HG02798 (cell line): ENCODE measurements at regions not wholly inside any gene's neighbourhood (a gene's known extent, or its start where the extent isn't known, plus 50 kb on each side); places are given as distances from the start of the nearest gene placed in this dataset.

Experiments used
- ATAC-seq: cut with Tn5 transposase; IDR thresholded peaks from one replicate; pipeline ENCODE4 v1.9.1; 2021; ENCODE audit warnings: mild to moderate bottlenecking; ENCODE audit not compliant: unreplicated experiment, poor library complexity

GRCh38 chr12:22740656-22741355 is 115.8 kb downstream of the ETNK1 start:
- no peak for ATAC-seq

DNA sequence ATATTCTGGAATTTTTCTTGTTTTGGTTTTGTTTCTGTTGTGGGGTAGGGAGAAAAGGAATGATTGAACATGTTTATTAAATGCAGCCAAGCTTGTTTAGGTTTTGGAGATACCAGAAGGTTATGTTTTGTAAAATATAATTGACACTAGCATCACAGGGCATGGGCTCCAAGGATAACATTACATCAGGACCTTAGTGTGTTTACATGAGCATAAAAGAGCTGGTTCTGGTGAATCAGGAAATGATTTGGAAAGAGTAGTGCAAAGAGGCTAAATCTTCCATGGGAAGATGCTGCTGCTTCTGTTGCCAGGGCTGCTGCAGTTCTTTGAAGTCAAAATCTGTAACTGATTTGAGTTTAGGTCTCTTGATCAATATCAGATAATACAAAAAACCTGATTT is 118.7 kb downstream of the ETNK1 start:
- ATAC-seq: no peak

DNA sequence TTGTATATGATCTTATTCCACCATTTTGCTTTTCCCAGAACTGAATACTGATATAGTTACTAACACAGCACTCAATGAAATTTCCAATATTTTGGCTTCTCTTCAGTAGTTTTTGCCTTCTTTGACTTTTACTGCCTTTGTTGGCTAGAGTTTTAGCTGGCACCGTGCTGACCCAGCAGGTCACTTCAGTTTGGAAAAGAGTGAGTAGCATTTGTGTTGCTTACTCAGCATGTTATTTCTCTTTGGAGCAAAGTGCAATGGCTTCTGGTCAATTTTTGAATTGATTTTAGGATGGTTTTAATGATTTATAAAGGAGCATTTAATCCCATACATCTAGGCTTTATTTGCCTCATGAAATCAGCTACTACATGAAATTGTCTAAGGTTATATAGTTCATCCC is 119.2 kb downstream of the ETNK1 start:
- ATAC-seq: no peak

GRCh38 chr12:22746720-22747119 is 121.7 kb downstream of the ETNK1 start:
- ATAC-seq: no peak

GRCh38 chr12:22755629-22756028 is 130.7 kb downstream of the ETNK1 start:
- ATAC-seq: no peak

- no peak for ATAC-seq
Observed at GRCh38 chr12:22759769-22760674, 135.1 kb downstream of the ETNK1 start.

DNA sequence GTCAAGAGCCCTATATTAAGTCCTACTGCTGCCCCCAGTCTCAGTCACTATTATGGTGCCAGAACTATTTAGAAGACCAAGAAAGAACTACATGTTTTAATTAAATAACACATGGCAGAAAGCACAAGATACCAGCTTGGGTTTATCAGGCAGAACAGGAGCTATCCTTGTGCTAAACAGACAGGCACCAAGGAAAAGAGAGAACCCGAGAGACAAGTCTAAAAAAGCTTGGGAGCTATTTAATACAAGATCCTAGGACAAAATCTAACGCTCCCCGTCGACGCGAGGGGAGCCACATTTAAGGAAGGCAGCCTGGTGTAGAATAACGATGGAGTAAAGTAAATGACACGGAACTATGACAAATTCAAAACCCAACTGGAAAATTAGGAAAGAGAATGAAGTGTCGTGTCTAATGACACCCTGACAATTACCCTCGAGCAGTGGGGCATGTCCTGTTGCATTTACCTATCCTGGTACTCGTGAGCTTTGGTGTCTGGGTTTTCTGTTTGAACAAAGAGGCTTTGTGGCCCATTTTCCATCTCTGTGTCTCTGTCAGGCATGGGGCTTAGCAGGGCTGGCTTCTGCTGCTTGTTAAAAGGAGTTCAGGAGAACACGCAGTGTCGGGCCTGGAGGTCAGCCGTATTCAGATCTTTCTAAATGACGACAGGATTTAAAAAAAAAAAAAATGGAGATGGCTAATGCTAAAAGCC is 140.6 kb downstream of the ETNK1 start:
- ATAC-seq: no peak

DNA sequence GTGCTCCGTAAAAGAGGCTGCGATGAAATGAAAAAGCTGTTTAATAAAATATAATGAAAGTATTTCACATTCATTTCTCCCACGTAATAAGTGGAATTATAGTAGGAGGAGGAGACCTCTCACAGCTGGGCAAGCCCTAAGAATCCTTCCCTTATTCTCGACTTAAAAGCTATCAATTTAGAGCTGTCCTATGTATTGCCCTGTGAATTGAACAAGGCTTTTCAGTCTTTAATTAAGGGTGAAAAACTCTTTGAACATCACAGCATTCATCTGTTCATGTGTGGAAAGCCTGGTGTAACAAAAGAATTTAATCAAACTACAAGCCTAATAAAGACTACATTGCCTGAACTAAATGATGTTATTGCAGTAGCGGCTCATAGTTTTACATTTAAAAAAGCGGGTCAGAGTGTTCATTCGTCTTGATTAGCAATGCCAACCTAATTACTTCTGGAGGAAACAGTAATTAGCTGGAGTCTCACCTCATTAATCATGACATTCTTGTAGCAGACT is 142.0 kb downstream of the ETNK1 start:
- no peak for ATAC-seq

- ATAC-seq: no peak
Observed at GRCh38 chr12:22781339-22781738, 156.4 kb downstream of the ETNK1 start.

DNA sequence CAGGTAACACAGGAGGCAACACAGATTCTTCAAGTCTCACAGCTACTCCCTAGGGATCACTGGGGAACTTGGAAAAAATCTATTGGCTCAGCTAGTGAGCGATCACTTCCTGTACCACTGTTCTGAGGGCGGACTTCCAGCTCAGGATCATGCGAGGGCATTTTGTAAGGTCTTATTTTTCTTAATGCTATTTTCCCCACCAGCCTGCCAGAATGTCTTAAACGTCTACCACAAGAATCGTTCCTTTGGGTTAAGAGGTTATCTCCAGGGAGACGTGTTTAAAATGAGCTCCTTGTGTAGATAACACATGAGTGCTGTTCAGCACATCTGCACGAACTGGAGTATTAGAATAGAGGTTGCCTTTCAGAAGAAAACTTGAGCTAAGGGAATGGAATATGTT is 162.6 kb downstream of the ETNK1 start:
- no peak for ATAC-seq

GRCh38 chr12:22788913-22789312 is 163.9 kb downstream of the ETNK1 start:
- ATAC-seq: no peak

DNA sequence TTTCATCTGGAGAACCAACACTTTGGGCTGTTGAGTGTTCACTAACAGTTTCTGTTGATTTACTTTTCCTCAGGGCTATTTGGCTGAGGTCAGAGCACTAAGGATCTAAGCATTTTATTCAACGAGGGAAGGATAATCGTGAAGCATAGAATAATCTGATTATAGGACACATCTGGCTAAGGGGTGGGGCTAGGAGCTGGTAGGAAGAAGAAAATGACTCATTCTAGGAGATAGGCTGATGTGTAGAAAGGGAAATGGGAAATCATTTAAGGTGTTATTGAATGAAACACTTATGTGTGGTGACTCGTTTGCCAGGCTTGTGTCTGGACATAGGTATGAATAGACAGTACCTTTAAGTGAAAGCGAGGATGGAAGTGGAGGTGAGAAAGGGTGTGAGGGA is 167.2 kb downstream of the ETNK1 start:
- ATAC-seq: no peak

DNA sequence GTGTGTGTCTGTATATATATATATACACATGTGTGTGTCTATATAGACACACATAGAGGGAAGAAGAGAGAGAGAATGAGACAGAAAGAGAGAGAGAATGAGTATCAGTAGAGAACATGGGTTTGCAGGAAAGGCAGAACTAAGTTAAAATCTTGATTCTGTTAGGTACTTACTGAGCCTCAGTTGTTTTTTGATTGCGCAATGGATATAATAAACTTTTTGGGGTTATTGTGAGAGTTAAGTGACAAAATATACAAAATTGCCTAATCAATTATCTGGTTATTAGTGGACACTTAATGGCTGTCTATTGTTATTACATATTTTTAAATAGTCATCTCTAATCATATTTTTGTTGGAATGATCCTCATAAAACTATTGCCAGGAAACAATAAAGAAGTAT is 169.0 kb downstream of the ETNK1 start:
- no peak for ATAC-seq

GRCh38 chr12:22796941-22797630 is 172.1 kb downstream of the ETNK1 start:
- ATAC-seq: no peak

DNA sequence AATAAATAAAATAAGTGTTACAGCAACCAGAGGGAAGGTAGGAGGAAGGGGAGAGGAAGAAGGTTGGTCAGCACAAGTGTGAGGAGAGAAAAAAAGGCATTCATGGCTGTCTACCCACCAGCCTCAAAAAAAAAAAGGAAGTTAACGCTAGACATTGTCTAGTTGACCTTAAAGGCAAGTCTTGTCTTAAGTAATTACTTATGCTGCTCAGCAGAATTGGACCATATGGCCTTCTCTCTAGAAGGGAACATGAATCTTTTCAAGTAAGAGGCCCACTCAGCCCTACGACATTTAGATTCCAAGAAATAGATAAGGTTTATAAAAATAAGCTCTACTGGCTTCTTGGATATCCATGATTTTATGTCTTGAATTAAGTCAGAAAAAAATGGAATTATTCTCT is 172.7 kb downstream of the ETNK1 start:
- no peak for ATAC-seq

DNA sequence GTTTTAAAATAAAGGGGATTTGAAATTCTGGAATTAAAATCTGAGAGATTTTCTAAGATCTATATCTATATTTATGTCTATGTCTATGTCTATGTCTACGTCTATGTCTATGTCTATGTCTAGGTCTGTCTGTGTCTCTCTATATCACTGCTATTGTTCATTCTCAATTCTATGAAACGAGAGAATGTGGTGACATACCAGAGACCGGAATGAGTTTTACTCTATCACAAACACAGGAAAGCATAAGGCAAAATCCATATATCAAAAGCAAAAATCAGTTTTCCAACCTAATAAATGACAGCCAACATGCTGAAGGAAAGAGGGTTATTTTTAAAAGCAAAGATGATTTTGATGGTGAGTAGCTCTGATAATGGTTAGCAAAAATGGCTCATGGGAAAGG is 173.1 kb downstream of the ETNK1 start:
- no peak for ATAC-seq

DNA sequence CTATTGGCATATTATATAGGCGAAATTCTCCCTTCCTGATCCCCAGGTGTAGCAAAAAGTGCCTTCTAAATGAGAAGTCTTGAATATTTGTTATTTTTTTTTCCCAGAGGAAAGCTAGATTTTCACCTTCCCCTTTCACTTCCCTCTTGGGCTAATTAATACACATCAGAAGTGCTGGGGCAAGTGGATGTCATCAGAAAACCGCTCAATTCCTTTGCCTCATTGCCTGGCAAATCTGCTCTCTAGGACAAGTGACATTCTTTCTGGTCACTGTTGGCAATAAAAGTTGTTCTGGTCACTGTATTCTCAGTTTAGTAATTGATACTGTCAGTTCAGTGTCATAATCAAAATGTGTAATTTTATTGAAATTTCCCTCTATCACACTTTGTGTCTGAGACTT is 174.5 kb downstream of the ETNK1 start:
- ATAC-seq: no peak

DNA sequence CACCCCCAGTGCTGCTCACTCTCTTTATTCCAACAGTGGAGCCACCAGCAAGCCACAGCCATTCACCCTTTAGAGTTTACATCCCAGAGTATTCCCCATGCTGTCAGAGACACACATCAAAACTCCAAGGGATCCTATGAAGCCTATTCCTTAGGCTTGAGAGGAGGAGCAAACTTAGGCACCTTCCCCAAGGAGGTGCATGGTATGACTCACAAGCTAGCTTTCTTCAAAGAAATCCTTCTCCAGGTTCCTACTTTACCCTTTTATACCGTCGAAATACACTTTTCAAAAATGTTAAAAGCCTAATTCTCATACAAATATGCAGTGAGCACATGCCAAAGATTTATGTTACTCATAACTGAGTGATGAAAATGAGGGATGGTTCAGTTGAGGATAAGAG is 175.4 kb downstream of the ETNK1 start:
- ATAC-seq: no peak

GRCh38 chr12:22802883-22803630 is 178.1 kb downstream of the ETNK1 start:
- ATAC-seq: no peak

GRCh38 chr12:22803725-22804124 is 178.8 kb downstream of the ETNK1 start:
- no peak for ATAC-seq
